Inferior parietal cortex (tissue), 1 donor: ENCODE measurements at regions not wholly inside any gene's neighbourhood (a gene's known extent, or its start where the extent isn't known, plus 50 kb on each side); places are given as distances from the start of the nearest gene placed in this dataset.
A peak's percentile ranks its signal among the peaks of the same experiment; 100 is the strongest.

Experiments
- DNase-seq: peaks from one replicate; pipeline ENCODE4 v3.0.0-alpha.2; 2016; ENCODE audit errors: extremely low spot score

- DNase-seq: no peak
These were observed 241.6 kb upstream of the SALL1 start for GRCh38 chr16:51392521-51393187.

- no peak for DNase-seq
These were observed 240.9 kb upstream of the SALL1 start for GRCh38 chr16:51391798-51392511.

GRCh38 chr16:51390877-51391276 is 239.8 kb upstream of the SALL1 start:
- no peak for DNase-seq

GRCh38 chr16:51389881-51390280 is 238.8 kb upstream of the SALL1 start:
- no peak for DNase-seq

- peak; percentile 4 for DNase-seq
These were observed 237.5 kb upstream of the SALL1 start for GRCh38 chr16:51388516-51388951.

GRCh38 chr16:51383909-51384308 is 232.8 kb upstream of the SALL1 start:
- no peak for DNase-seq

- DNase-seq: no peak
These were observed 231.9 kb upstream of the SALL1 start for GRCh38 chr16:51382940-51383339.

GRCh38 chr16:51382211-51382610 is 231.1 kb upstream of the SALL1 start:
- DNase-seq: no peak

- no peak for DNase-seq
These were observed 225.0 kb upstream of the SALL1 start for GRCh38 chr16:51376080-51376479.

GRCh38 chr16:51374790-51375189 is 223.7 kb upstream of the SALL1 start:
- DNase-seq: no peak

GRCh38 chr16:51374346-51374745 is 223.3 kb upstream of the SALL1 start:
- no peak for DNase-seq

GRCh38 chr16:51365715-51366114 is 214.6 kb upstream of the SALL1 start:
- DNase-seq: no peak

- DNase-seq: peak; percentile 80
These were observed 208.3 kb upstream of the SALL1 start for GRCh38 chr16:51359141-51359955.

GRCh38 chr16:51357839-51358238 is 206.8 kb upstream of the SALL1 start:
- DNase-seq: no peak

- peak; percentile 12 for DNase-seq
These were observed 204.8 kb upstream of the SALL1 start for GRCh38 chr16:51355875-51356274.

- DNase-seq: no peak
These were observed 204.1 kb upstream of the SALL1 start for GRCh38 chr16:51355195-51355594.

- DNase-seq: no peak
These were observed 202.0 kb upstream of the SALL1 start for GRCh38 chr16:51353055-51353454.

GRCh38 chr16:51349626-51350025 is 198.6 kb upstream of the SALL1 start:
- no peak for DNase-seq

GRCh38 chr16:51343411-51343810 is 192.3 kb upstream of the SALL1 start:
- no peak for DNase-seq

- DNase-seq: no peak
These were observed 190.1 kb upstream of the SALL1 start for GRCh38 chr16:51341204-51341603.

GRCh38 chr16:51337662-51338061 is 186.6 kb upstream of the SALL1 start:
- no peak for DNase-seq

- no peak for DNase-seq
These were observed 177.7 kb upstream of the SALL1 start for GRCh38 chr16:51328733-51329132.

GRCh38 chr16:51327001-51327400 is 175.9 kb upstream of the SALL1 start:
- no peak for DNase-seq
